Hepatocyte (in vitro differentiated cells): ENCODE measurements at regions not wholly inside any gene's neighbourhood (a gene's known extent, or its start where the extent isn't known, plus 50 kb on each side); places are given as distances from the start of the nearest gene placed in this dataset.

Experiments
- EZH2 ChIP-seq: fragments of 200-600 bp; sonication (generic); IDR thresholded peaks from 2 replicates; pipeline ENCODE4 v1.6.1; 2016; ENCODE audit warnings: antibody characterized with exemption, mild to moderate bottlenecking, borderline replicate concordance
- EZH2phosphoT487 ChIP-seq: fragments of 200-600 bp; sonication (generic); IDR thresholded peaks from one replicate; pipeline ENCODE4 v1.6.1; 2018; ENCODE audit warnings: antibody characterized with exemption, mild to moderate bottlenecking, low read depth, moderate library complexity; ENCODE audit not compliant: unreplicated experiment, severe bottlenecking
- TF ChIP-seq, protein P1 (sequence below): fragments of 200-600 bp; sonication (generic); IDR thresholded peaks from 2 replicates; pipeline ENCODE4 v1.5.1; 2016; ENCODE audit warnings: antibody characterized with exemption, mild to moderate bottlenecking; ENCODE audit not compliant: poor library complexity

- TF ChIP-seq, protein P1, sequence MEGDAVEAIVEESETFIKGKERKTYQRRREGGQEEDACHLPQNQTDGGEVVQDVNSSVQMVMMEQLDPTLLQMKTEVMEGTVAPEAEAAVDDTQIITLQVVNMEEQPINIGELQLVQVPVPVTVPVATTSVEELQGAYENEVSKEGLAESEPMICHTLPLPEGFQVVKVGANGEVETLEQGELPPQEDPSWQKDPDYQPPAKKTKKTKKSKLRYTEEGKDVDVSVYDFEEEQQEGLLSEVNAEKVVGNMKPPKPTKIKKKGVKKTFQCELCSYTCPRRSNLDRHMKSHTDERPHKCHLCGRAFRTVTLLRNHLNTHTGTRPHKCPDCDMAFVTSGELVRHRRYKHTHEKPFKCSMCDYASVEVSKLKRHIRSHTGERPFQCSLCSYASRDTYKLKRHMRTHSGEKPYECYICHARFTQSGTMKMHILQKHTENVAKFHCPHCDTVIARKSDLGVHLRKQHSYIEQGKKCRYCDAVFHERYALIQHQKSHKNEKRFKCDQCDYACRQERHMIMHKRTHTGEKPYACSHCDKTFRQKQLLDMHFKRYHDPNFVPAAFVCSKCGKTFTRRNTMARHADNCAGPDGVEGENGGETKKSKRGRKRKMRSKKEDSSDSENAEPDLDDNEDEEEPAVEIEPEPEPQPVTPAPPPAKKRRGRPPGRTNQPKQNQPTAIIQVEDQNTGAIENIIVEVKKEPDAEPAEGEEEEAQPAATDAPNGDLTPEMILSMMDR, result no peak
- TF ChIP-seq EZH2phosphoT487, result no peak
- no peak for TF ChIP-seq EZH2
Observed at GRCh38 chr16:85991425-85991824, 92.5 kb downstream of the IRF8 start.
